ENCODE measurements at regions not wholly inside any gene's neighbourhood (a gene's known extent, or its start where the extent isn't known, plus 50 kb on each side); places are given as distances from the start of the nearest gene placed in this dataset.
A peak's percentile ranks its signal among the peaks of the same experiment; 100 is the strongest.

GRCh38 chr5:68659881-68660280, 433.9 kb upstream of the SLC30A5 start:
- no peak for TF ChIP-seq CTCF (IDR thresholded peaks at IDR 0.05; ENCODE audit: low read length)
- no peak for TF ChIP-seq EZH2 (IDR thresholded peaks at IDR 0.05; ENCODE audit: borderline replicate concordance, low read length)
- Histone ChIP-seq H3K36me3 (ENCODE audit: insufficient read depth, low read length) (no peaks in the 10 kb centered on the region), H3K9me2 (ENCODE audit: low read depth, low read length) (no peaks in the 10 kb centered on the region), H3K9me3 (ENCODE audit: low read length) (no peaks in the 10 kb centered on the region), H4K20me1 (ENCODE audit: insufficient read depth, low read length) (no peaks in the 10 kb centered on the region), H3K79me2 (ENCODE audit: insufficient read depth, low read length) (no peaks in the 10 kb centered on the region), H3K27me3 (ENCODE audit: insufficient read depth, low read length) (no peaks in the 10 kb centered on the region), H3K4me1 (ENCODE audit: insufficient read depth, low read length, severe bottlenecking) (no peaks in the 10 kb centered on the region), H3K27ac (ENCODE audit: low read depth, low read length, poor library complexity, severe bottlenecking) (no peak overlapping the region), H3K4me3 (ENCODE audit: low read depth, low read length, poor library complexity, severe bottlenecking) (no peak overlapping the region), H2AFZ (ENCODE audit: low read length) (no peak overlapping the region), H3K4me2 (ENCODE audit: low read length) (no peak overlapping the region), H3K9ac (ENCODE audit: low read length) (no peak overlapping the region), H3F3A (ENCODE audit: insufficient read depth, low read length) (no peaks in the 10 kb centered on the region)

GRCh38 chr5:68661237-68661636, 432.6 kb upstream of the SLC30A5 start:
- Histone ChIP-seq H3K4me1 (ENCODE audit: insufficient read depth, low read length, severe bottlenecking) (no peaks in the 10 kb centered on the region), H3K4me2 (ENCODE audit: low read length) (no peak overlapping the region), H3K9ac (ENCODE audit: low read length) (no peak overlapping the region)

GRCh38 chr5:68662804-68663307, 431.0 kb upstream of the SLC30A5 start:
- H3K36me3 ChIP-seq (ENCODE audit: insufficient read depth, low read length), result no peaks in the 10 kb centered on the region
- no peak overlapping the region for H3K9ac ChIP-seq (ENCODE audit: low read length)
- no peaks in the 10 kb centered on the region for H3K9me2 ChIP-seq (ENCODE audit: low read depth, low read length)
- no peak overlapping the region for H2AFZ ChIP-seq (ENCODE audit: low read length)
- H3K4me3 ChIP-seq (ENCODE audit: low read depth, low read length, poor library complexity, severe bottlenecking), result no peak overlapping the region
- no peaks in the 10 kb centered on the region for H3K9me3 ChIP-seq (ENCODE audit: low read length)
- no peak overlapping the region for H3K4me2 ChIP-seq (ENCODE audit: low read length)
- H3K27me3 ChIP-seq (ENCODE audit: insufficient read depth, low read length), result no peaks in the 10 kb centered on the region
- no peaks in the 10 kb centered on the region for H3K4me1 ChIP-seq (ENCODE audit: insufficient read depth, low read length, severe bottlenecking)
- TF ChIP-seq CTCF (IDR thresholded peaks at IDR 0.05; ENCODE audit: low read length) (no peak), EZH2 (IDR thresholded peaks at IDR 0.05; ENCODE audit: borderline replicate concordance, low read length) (no peak)
- H4K20me1 ChIP-seq (ENCODE audit: insufficient read depth, low read length), result no peaks in the 10 kb centered on the region
- H3K79me2 ChIP-seq (ENCODE audit: insufficient read depth, low read length), result no peaks in the 10 kb centered on the region
- no peaks in the 10 kb centered on the region for H3F3A ChIP-seq (ENCODE audit: insufficient read depth, low read length)
- H3K27ac ChIP-seq (ENCODE audit: low read depth, low read length, poor library complexity, severe bottlenecking), result no peak overlapping the region

More at GRCh38 chr5:68661237-68661636, 432.6 kb upstream of the SLC30A5 start:
- Histone ChIP-seq H3K27ac (ENCODE audit: low read depth, low read length, poor library complexity, severe bottlenecking) (no peak overlapping the region), H3F3A (ENCODE audit: insufficient read depth, low read length) (no peaks in the 10 kb centered on the region), H2AFZ (ENCODE audit: low read length) (no peak overlapping the region), H4K20me1 (ENCODE audit: insufficient read depth, low read length) (no peaks in the 10 kb centered on the region), H3K79me2 (ENCODE audit: insufficient read depth, low read length) (no peaks in the 10 kb centered on the region), H3K9me2 (ENCODE audit: low read depth, low read length) (no peaks in the 10 kb centered on the region), H3K4me3 (ENCODE audit: low read depth, low read length, poor library complexity, severe bottlenecking) (no peak overlapping the region), H3K9me3 (ENCODE audit: low read length) (no peaks in the 10 kb centered on the region), H3K27me3 (ENCODE audit: insufficient read depth, low read length) (no peaks in the 10 kb centered on the region), H3K36me3 (ENCODE audit: insufficient read depth, low read length) (no peaks in the 10 kb centered on the region)
- no peak for TF ChIP-seq EZH2 (IDR thresholded peaks at IDR 0.05; ENCODE audit: borderline replicate concordance, low read length)
- peak; percentile 49 for TF ChIP-seq CTCF (IDR thresholded peaks at IDR 0.05; ENCODE audit: low read length)
